GM21447 (cell line): ENCODE measurements at regions not wholly inside any gene's neighbourhood (a gene's known extent, or its start where the extent isn't known, plus 50 kb on each side); places are given as distances from the start of the nearest gene placed in this dataset.

Experiments used
- ATAC-seq: cut with Tn5 transposase; IDR thresholded peaks from one replicate; pipeline ENCODE4 v1.9.1; 2021; ENCODE audit not compliant: unreplicated experiment

DNA sequence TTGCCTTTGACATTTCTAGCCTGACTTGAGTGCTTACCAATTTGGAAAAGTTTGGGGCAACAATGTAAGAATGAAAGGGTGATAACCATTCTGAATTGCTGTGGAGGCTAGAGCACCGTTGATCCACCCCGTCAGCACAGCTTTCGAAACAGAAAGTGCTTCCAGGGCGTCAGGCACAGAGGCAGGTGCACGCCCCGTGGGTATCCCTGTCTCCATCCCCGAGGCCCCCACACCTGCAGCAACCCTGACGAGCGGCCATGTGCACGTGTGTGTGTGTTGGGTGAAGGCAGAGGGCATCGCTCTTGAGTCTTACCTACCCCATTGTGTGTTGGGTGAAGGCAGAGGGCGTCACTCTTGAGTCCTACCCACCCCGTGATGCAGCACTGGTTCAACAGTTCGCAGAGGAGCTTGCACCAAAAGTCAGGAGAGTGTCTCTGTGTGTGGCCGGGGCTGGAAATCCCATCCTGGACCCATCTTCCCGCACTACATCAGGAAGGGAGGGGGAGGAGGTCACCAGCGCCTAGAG is 404.5 kb downstream of the BRD1 start:
- no peak for ATAC-seq

DNA sequence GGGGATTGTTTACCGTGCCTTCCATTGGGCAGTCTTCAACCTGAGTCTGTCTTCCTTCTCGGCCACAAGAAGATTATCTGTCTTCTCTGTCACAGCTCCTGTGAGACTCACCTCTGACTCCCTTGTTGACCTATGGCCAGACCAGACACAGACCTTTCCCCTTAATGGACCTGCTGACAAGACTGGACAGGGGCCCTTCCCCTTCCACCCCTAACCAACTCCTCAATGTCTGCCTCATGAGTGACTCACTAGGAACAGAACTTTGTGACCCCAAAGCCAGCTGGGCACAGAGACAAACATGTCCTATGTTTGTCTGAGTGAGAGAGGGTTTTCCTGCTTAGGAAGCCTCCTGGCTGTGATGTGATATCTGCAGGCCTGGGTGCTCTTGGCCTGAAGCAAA is 405.0 kb downstream of the BRD1 start:
- ATAC-seq, result no peak

DNA sequence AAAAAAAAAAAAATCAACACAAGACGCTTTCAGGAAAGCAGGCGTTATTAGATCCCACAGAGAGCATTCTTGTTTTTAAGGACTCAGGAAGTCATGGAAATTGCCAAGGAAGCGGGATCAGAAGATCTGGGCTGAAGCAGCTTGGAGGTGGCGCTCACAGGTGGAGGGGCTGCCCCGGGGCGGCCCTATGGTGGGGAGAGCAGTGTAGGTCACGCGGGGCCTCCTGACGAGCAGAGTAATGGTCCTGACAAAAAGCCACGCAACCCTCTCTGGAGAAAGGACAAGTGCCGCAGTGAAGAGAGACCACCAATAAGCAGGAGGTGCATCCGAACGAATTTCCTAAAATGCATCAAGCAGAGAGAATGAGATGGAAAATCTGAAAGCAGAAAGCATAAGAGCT is 407.0 kb downstream of the BRD1 start:
- no peak for ATAC-seq

- no peak for ATAC-seq
These were observed 408.0 kb downstream of the BRD1 start for GRCh38 chr22:49419661-49420060.

GRCh38 chr22:49418943-49419342 is 408.7 kb downstream of the BRD1 start:
- no peak for ATAC-seq

DNA sequence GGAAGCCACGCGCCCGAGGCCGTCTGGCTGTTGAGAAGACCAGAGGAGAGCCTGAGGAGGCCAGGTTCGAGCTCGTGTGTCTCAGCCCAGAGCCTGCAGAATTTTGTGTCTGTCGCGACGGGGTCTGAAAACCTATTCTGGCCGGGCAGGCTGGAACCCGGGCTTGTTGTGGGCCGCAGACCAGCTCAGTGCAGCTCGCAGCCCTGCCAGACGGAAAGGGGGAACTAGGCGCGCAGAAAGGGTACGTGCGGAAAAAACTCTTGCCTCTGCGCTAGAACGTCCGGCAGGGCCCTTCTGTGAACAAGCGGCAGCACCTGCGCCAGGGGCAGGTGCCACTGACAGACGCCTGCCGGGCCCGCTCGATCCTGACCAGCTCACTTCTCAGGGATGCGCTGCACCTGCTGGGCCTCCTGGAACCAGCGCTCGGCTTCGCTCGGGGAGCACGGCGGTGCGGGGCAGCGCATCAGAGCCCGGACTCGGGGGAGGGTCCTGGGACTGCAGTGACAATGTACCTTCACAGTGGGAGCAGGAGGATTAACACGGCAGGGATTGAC is 409.3 kb downstream of the BRD1 start:
- no peak for ATAC-seq

GRCh38 chr22:49417833-49418232 is 409.8 kb downstream of the BRD1 start:
- ATAC-seq, result no peak

GRCh38 chr22:49417326-49417725 is 410.3 kb downstream of the BRD1 start:
- no peak for ATAC-seq

GRCh38 chr22:49415151-49415951 is 412.3 kb downstream of the BRD1 start:
- ATAC-seq, result no peak

- ATAC-seq, result no peak
These were observed 414.1 kb downstream of the BRD1 start for GRCh38 chr22:49413551-49413950.

DNA sequence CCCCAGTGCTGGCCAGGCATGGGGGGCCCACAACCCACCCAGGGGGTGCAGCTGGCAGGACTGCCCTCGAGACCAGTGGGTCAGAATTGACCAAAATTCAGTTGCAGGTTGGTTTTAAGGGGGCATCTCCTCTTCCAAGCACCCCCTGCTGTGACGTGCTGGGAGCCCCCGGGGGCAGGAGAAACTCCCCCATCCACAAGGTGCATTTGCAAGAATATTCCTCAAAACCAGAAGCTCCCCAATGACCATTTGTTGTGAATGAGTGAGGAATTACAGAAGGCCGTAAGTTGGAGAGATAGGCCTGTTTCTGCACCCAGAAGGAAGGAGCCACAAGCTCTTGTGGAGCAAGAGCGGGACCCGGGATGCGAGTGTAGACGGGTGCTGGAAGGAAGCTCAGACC is 414.5 kb downstream of the BRD1 start:
- ATAC-seq, result no peak

- ATAC-seq, result no peak
These were observed 415.4 kb downstream of the BRD1 start for GRCh38 chr22:49412236-49412635.

- no peak for ATAC-seq
These were observed 416.4 kb downstream of the BRD1 start for GRCh38 chr22:49411236-49411635.

GRCh38 chr22:49408102-49408836 is 419.4 kb downstream of the BRD1 start:
- ATAC-seq, result no peak

GRCh38 chr22:49406879-49407587 is 420.6 kb downstream of the BRD1 start:
- ATAC-seq, result no peak

DNA sequence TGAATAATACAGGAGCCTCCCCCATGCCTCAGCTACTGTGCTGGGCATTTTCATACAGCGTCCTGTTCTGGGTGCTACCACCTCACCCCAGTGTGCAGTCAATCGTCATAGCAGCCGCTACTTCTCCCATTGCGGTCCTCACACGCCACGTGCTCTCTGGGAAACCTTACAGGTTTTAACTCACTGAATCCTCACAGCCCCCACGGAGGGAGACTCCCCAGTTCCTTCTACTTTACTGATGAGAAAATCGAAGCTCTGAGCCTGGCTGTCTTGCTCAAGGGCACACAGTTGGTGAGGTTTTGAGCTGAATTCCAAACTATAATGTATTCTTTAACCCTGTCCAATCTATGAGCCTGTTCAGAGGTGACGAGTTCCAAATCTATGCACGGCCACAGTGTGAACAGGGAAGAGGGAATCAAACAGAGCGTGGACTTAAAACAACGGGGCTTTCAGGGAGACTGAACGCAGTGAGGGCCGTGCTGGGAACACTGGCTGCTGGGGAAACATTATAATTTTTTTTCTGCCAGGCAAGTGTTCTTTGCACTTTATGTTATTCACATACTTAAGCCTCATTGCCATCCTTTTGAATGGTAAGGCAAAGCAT is 421.5 kb downstream of the BRD1 start:
- no peak for ATAC-seq

- no peak for ATAC-seq
These were observed 422.1 kb downstream of the BRD1 start for GRCh38 chr22:49405590-49405989.

DNA sequence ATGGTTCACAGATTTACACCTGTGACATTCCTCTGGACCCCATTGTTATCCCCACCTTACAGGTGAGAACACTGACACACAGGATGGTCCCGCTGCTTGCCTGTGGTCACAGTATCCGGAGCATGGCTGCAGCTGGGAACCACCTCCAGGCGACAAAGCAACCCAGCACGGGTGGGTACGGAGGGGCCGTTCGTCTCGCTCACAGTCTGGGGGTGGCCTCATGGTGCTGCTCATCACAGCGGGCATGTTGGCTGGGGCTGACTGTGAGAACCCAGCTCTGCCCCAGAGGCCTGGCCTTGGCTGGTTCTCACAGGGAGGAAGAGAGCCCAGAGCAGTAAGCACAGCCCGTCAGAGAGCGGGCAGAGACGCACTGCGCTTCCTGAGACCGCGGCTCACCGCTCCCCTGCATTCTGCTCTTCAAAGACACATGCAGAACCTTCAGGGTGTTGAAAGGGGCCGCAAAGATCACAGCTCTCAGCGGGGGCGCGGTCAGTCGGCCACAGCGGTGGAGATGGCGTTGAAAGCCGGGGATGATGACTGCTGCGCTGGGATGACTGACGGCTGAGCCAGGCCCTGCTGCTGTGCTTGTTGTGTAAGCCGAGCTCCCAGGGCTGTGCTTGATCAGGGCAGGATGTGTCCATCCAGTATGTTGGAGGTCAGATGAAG is 423.0 kb downstream of the BRD1 start:
- ATAC-seq, result no peak

DNA sequence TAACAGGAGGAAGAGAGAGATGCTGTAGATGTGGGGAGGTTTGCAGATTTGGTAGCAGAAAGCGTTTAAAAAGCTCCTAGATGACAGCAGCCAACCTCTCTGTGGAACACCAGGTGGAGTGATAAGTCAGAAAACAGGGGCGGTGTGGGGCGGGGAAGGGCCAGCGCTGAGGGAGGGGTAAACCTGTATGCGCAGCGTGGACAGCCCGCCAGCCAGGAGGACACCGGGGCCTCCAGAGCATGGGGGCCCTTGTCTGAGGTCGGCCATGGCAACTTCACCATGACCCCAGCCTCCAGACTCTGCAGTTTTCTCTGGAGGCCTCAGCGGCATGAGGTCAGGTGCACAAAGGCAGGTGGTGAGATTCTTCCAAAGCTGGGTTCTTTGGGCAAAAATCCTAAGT is 423.7 kb downstream of the BRD1 start:
- no peak for ATAC-seq

- no peak for ATAC-seq
These were observed 424.6 kb downstream of the BRD1 start for GRCh38 chr22:49403102-49403501.
